Activated CD8-positive, alpha-beta memory T cell treated with anti-CD3 and anti-CD28 coated beads, Interleukin-2, amount 50 U/mL, for 24 hours (primary cell): ENCODE measurements at regions not wholly inside any gene's neighbourhood (a gene's known extent, or its start where the extent isn't known, plus 50 kb on each side); places are given as distances from the start of the nearest gene placed in this dataset.
"Not testable (repeated sequence)": the region's sequence is repeated elsewhere in the genome, so short reads cannot be mapped to it uniquely, and the experiment has no call there.

ENCODE experiments used
- DNase-seq: peaks from one replicate; pipeline ENCODE4 v3.0.0-alpha.2; 2020; ENCODE audit errors: extremely low read depth

- no peak for DNase-seq
Measured at GRCh38 chr7:156590212-156590611, 50.4 kb upstream of the RNF32 start.

GRCh38 chr7:156589808-156590207 is 50.8 kb upstream of the RNF32 start:
- DNase-seq = no peak

GRCh38 chr7:156585926-156586325 is 54.6 kb upstream of the RNF32 start:
- DNase-seq = no peak

- DNase-seq = no peak
Measured at GRCh38 chr7:156585025-156585648, 55.4 kb upstream of the RNF32 start.

GRCh38 chr7:156582591-156583123 is 57.9 kb upstream of the RNF32 start:
- DNase-seq = no peak

GRCh38 chr7:156580036-156580435 is 60.5 kb upstream of the RNF32 start:
- no peak for DNase-seq

GRCh38 chr7:156579566-156579965 is 61.0 kb upstream of the RNF32 start:
- no peak for DNase-seq

GRCh38 chr7:156578978-156579430 is 61.6 kb upstream of the RNF32 start:
- DNase-seq = no peak

GRCh38 chr7:156578578-156578940 is 62.0 kb upstream of the RNF32 start:
- DNase-seq = no peak

GRCh38 chr7:156577645-156578577 is 62.7 kb upstream of the RNF32 start:
- DNase-seq = no peak

GRCh38 chr7:156576216-156577058 is 64.1 kb upstream of the RNF32 start:
- DNase-seq = no peak

- DNase-seq = no peak
Measured at GRCh38 chr7:156568258-156568657, 72.3 kb upstream of the RNF32 start.

- no peak for DNase-seq
Measured at GRCh38 chr7:156566812-156567549, 73.6 kb upstream of the RNF32 start.

- not testable (repeated sequence) for DNase-seq
Measured at GRCh38 chr7:156565002-156565401, 75.6 kb upstream of the RNF32 start.

GRCh38 chr7:156560696-156561095 is 79.9 kb upstream of the RNF32 start:
- DNase-seq = no peak

- DNase-seq = no peak
Measured at GRCh38 chr7:156560075-156560474, 80.5 kb upstream of the RNF32 start.

GRCh38 chr7:156559001-156559400 is 81.6 kb upstream of the RNF32 start:
- no peak for DNase-seq

GRCh38 chr7:156558198-156558597 is 82.4 kb upstream of the RNF32 start:
- no peak for DNase-seq

- no peak for DNase-seq
Measured at GRCh38 chr7:156556083-156556482, 84.5 kb upstream of the RNF32 start.

- DNase-seq = no peak
Measured at GRCh38 chr7:156554488-156554887, 86.1 kb upstream of the RNF32 start.

GRCh38 chr7:156549636-156550035 is 90.9 kb upstream of the RNF32 start:
- DNase-seq = no peak
